ENCODE measurements at regions not wholly inside any gene's neighbourhood (a gene's known extent, or its start where the extent isn't known, plus 50 kb on each side); places are given as distances from the start of the nearest gene placed in this dataset.

DNA sequence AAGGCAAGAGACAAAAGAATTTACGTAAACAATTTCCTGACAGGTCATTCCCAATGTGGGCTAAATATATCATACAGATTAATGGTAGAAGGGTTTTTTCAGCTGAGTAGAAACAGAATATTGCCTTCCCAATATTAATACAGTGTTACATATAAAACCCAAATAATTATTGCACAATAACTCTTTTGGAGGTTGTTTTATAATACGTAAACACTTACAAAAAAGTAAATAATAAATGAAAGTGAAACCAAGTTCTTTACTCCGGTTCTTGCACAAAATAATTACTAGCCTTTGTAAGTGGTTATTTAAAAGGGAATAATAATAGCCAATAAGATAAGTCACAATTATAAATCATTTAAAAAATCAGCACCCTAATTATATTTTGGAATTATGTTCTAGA is 118.6 kb upstream of the SSTR1 start:
- intact Hi-C loops (cut with micrococcal nuclease; ENCODE audit: unreplicated experiment), result no loop called here
- Histone ChIP-seq H3K4me1 (ENCODE audit: control insufficient read depth, insufficient read depth, low read length) (no peaks in the 10 kb centered on the region), H3K36me3 (ENCODE audit: control insufficient read depth, insufficient read depth, low read length) (no peaks in the 10 kb centered on the region), H3K9me3 (ENCODE audit: control insufficient read depth, insufficient read depth, low read depth, low read length) (no peaks in the 10 kb centered on the region), H3K27me3 (ENCODE audit: control insufficient read depth, insufficient read depth, low read length) (no peaks in the 10 kb centered on the region), H3K4me3 (ENCODE audit: low read depth in 2 of 2, low read length in 2 of 2) (peak overlapping the region in 1 of 2 experiments; percentile 14; a peak in 2 of 4 replicates), H3K27ac (ENCODE audit: low read length) (no peak overlapping the region)
- in situ Hi-C loops (cut with HindIII; ENCODE audit: low pct_unique_long_range_greater_than_20kb, low sequenced_read_pairs), result no loop called here
- DNase-seq (ENCODE audit: low read depth, low spot score), result no peak
- ATAC-seq, result no peak
- BruUV-seq (replicated peaks), result no TSS peak
- POLR2A ChIA-PET, result no interaction called here
- CTCF ChIA-PET, result no interaction called here
- no peak for TF ChIP-seq POLR2AphosphoS5 (IDR thresholded peaks at IDR 0.05; ENCODE audit: low read depth, low read length)

DNA sequence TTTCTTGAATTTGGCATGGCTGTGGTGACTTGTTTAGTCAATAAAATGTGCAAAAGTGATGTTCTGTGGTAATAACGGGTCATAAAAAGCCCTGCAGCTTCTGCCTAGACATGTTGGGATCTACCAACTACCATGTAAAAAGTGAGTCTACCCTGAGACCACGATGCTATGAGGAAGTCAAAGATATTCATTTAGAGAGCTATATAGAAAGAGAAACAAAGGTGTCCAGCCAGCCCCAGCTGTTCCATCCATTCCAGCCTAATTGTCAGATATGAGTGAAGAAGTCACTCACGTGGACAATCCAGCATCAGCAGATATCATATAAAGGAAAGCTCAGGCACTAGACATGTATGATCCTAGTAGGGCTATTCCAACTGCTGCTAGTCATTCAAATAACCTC is 117.2 kb upstream of the SSTR1 start:
- ATAC-seq (no peak), DNase-seq (ENCODE audit: low read depth, low spot score) (no peak)
- Histone ChIP-seq H3K4me1 (ENCODE audit: control insufficient read depth, insufficient read depth, low read length) (no peaks in the 10 kb centered on the region), H3K36me3 (ENCODE audit: control insufficient read depth, insufficient read depth, low read length) (no peaks in the 10 kb centered on the region), H3K9me3 (ENCODE audit: control insufficient read depth, insufficient read depth, low read depth, low read length) (no peaks in the 10 kb centered on the region), H3K27ac (ENCODE audit: low read length) (no peak overlapping the region), H3K27me3 (ENCODE audit: control insufficient read depth, insufficient read depth, low read length) (no peaks in the 10 kb centered on the region), H3K4me3 (ENCODE audit: low read depth in 2 of 2, low read length in 2 of 2) (no peak overlapping the region)
- in situ Hi-C loops (cut with HindIII; ENCODE audit: low pct_unique_long_range_greater_than_20kb, low sequenced_read_pairs), result no loop called here
- TF ChIP-seq, protein P1, sequence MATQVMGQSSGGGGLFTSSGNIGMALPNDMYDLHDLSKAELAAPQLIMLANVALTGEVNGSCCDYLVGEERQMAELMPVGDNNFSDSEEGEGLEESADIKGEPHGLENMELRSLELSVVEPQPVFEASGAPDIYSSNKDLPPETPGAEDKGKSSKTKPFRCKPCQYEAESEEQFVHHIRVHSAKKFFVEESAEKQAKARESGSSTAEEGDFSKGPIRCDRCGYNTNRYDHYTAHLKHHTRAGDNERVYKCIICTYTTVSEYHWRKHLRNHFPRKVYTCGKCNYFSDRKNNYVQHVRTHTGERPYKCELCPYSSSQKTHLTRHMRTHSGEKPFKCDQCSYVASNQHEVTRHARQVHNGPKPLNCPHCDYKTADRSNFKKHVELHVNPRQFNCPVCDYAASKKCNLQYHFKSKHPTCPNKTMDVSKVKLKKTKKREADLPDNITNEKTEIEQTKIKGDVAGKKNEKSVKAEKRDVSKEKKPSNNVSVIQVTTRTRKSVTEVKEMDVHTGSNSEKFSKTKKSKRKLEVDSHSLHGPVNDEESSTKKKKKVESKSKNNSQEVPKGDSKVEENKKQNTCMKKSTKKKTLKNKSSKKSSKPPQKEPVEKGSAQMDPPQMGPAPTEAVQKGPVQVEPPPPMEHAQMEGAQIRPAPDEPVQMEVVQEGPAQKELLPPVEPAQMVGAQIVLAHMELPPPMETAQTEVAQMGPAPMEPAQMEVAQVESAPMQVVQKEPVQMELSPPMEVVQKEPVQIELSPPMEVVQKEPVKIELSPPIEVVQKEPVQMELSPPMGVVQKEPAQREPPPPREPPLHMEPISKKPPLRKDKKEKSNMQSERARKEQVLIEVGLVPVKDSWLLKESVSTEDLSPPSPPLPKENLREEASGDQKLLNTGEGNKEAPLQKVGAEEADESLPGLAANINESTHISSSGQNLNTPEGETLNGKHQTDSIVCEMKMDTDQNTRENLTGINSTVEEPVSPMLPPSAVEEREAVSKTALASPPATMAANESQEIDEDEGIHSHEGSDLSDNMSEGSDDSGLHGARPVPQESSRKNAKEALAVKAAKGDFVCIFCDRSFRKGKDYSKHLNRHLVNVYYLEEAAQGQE (IDR thresholded peaks at IDR 0.05; ENCODE audit: insufficient read depth in 1 of 2, low read depth in 2 of 2, low read length in 1 of 2), result no peak
- TF ChIP-seq SIN3A (IDR thresholded peaks at IDR 0.05; ENCODE audit: borderline replicate concordance, insufficient read depth, low read depth, low read length) (no peak), POLR2AphosphoS5 (IDR thresholded peaks at IDR 0.05; ENCODE audit: low read depth, low read length) (no peak), TCF7L2 (IDR thresholded peaks at IDR 0.05; ENCODE audit: low read depth, low read length) (no peak)
- TF ChIP-seq, protein P2, sequence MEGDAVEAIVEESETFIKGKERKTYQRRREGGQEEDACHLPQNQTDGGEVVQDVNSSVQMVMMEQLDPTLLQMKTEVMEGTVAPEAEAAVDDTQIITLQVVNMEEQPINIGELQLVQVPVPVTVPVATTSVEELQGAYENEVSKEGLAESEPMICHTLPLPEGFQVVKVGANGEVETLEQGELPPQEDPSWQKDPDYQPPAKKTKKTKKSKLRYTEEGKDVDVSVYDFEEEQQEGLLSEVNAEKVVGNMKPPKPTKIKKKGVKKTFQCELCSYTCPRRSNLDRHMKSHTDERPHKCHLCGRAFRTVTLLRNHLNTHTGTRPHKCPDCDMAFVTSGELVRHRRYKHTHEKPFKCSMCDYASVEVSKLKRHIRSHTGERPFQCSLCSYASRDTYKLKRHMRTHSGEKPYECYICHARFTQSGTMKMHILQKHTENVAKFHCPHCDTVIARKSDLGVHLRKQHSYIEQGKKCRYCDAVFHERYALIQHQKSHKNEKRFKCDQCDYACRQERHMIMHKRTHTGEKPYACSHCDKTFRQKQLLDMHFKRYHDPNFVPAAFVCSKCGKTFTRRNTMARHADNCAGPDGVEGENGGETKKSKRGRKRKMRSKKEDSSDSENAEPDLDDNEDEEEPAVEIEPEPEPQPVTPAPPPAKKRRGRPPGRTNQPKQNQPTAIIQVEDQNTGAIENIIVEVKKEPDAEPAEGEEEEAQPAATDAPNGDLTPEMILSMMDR (IDR thresholded peaks at IDR 0.05), result no peak
- ChIA-PET CTCF (no interaction called here), POLR2A (no interaction called here)
- BruUV-seq (replicated peaks), result no TSS peak
- intact Hi-C loops (cut with micrococcal nuclease; ENCODE audit: unreplicated experiment), result no loop called here

DNA sequence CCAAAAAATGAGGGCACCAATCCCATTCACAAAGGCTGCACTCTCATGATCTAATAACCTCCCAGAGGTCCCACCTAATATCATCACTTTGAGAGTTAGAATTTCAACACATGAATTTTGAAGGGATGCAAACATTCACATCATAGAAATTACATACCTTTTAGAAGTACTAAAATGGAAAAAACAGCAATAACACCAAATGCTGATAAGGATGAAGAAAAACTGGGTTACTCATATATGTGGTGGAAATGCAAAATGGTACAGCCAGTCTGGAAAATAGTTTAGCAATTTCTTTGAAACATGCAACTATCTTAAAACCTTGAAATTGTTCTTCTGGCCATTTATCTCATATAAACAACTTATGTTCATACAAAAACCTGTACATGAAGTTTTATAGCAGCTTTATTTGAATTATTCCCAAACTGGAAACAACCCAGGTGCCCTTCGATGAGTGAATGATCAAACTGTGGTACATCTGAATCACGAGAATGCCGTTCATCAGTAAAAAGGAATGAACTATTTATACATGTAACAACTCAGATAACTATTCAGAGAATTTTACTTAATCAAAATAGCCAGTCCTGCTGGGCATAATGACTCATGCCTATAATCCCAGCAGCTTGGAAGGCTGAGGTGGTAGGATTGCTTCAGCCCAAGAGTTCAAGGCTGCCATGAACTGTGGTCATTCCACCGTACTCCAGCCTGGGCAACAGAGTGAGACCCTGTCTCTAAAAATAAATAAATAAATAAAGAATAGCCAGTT is 109.4 kb upstream of the SSTR1 start:
- POLR2A ChIA-PET, result no interaction called here
- DNase-seq (ENCODE audit: low read depth, low spot score) (no peak), ATAC-seq (no peak)

More for the DNA sequence above, 109.4 kb upstream of the SSTR1 start:
- Histone ChIP-seq H3K27ac (ENCODE audit: low read length) (no peak overlapping the region), H3K36me3 (ENCODE audit: control insufficient read depth, insufficient read depth, low read length) (no peaks in the 10 kb centered on the region), H3K4me3 (ENCODE audit: low read depth in 2 of 2, low read length in 2 of 2) (no peak overlapping the region), H3K27me3 (ENCODE audit: control insufficient read depth, insufficient read depth, low read length) (no peaks in the 10 kb centered on the region), H3K4me1 (ENCODE audit: control insufficient read depth, insufficient read depth, low read length) (no peaks in the 10 kb centered on the region), H3K9me3 (ENCODE audit: control insufficient read depth, insufficient read depth, low read depth, low read length) (no peaks in the 10 kb centered on the region)
- BruUV-seq (replicated peaks), result no TSS peak
- in situ Hi-C loops (cut with HindIII; ENCODE audit: low pct_unique_long_range_greater_than_20kb, low sequenced_read_pairs), result no loop called here
- CTCF ChIA-PET, result no interaction called here
- TF ChIP-seq, protein P2 (IDR thresholded peaks at IDR 0.05), result no peak
- TF ChIP-seq SIN3A (IDR thresholded peaks at IDR 0.05; ENCODE audit: borderline replicate concordance, insufficient read depth, low read depth, low read length), result no peak
- intact Hi-C loops (cut with micrococcal nuclease; ENCODE audit: unreplicated experiment), result no loop called here
